Epithelial cell of proximal tubule (primary cell): ENCODE measurements at regions not wholly inside any gene's neighbourhood (a gene's known extent, or its start where the extent isn't known, plus 50 kb on each side); places are given as distances from the start of the nearest gene placed in this dataset.

Source experiments
- DNase-seq: peaks from one replicate; pipeline ENCODE4 v3.0.0-alpha.2; 2011; ENCODE audit warnings: low read depth
- H3K4me3 ChIP-seq: 2 replicates; pipeline ENCODE4 v1.5.1; 2011; ENCODE audit warnings: low read depth, mild to moderate bottlenecking, low read length
- CTCF ChIP-seq: conservative IDR thresholded peaks from 2 replicates; pipeline ENCODE4 v1.5.1; 2012; ENCODE audit warnings: low read depth, mild to moderate bottlenecking, low read length

GRCh38 chr11:131281316-131281715 lies 89.1 kb upstream of the NTM start:
- no peak overlapping the region for H3K4me3 ChIP-seq
- no peak for DNase-seq
- TF ChIP-seq CTCF = no peak

GRCh38 chr11:131284041-131284440 lies 86.4 kb upstream of the NTM start:
- DNase-seq = no peak
- H3K4me3 ChIP-seq = no peak overlapping the region
- no peak for TF ChIP-seq CTCF

DNA sequence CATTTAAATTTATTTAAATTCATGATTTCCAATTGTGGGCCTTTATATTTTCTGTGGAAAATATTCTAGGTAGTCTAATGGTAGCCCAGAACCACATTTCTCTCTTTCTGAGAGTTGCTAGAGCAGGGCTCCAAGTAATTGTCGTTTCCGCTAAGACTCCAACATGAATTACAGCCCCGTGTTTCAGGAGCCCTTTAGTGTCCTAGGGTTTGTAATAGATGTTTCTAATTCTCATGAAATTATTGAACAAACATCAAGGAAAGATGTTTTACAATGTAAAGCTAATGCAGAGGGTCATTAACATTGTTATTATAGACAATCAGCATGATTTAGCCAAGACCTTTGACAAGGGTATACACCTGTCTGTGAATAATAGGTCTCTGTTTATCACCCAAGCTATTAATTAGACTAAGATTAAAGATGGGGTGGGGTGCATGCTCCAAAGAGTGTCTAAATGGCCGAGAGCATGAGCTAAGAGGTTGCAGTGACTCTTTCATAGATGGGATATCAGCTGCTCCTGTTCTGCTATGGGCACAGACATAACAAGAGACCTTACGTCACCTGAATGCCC lies 81.8 kb upstream of the NTM start:
- H3K4me3 ChIP-seq = no peak overlapping the region
- DNase-seq = no peak
- TF ChIP-seq CTCF = no peak

- no peak for TF ChIP-seq CTCF
- no peak for DNase-seq
- H3K4me3 ChIP-seq = no peak overlapping the region
Measured at GRCh38 chr11:131290185-131290584, 80.2 kb upstream of the NTM start.

- no peak overlapping the region for H3K4me3 ChIP-seq
- DNase-seq = no peak
- no peak for TF ChIP-seq CTCF
Measured at GRCh38 chr11:131295986-131296385, 74.4 kb upstream of the NTM start.

GRCh38 chr11:131297441-131297840 lies 73.0 kb upstream of the NTM start:
- TF ChIP-seq CTCF = no peak
- H3K4me3 ChIP-seq = no peak overlapping the region
- DNase-seq = no peak

DNA sequence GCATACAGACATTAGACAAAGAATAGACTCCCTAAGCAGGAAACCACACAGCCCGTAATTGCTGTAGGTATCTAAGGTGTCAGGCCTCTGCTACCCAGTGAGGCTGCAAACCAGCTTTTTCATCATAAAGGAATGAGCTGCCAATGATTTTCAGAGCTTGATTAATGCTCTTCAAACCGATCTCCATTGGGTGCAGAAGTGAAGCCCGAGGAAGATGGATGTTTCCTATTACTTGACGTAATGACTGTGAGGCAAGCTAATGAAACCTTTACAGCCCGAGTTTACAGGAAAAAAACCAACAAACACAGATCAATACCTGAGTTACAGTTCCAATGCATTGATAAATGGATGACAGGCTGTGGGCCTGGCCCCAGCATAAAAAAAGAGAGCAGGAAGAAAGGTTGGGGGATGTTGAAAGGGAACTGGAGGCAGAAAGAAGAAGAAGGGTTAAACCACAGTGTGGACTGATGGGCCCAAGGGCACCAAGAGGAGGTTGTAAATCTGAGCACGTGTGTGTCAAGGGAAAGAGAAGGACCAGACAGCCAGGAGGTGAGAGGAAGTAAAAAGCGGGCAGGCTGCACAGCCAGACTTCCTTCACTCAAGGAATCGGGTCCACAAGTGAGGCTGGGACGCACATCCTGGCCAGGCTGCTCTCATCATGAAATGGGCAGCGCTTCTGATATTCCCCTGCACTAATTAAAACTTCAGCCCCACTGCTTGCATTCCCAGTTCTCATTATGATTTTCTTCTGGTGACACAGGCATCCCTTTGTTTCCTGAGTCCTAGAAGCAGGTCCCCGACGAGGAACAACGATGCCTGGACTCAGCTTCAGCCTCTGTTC lies 70.6 kb upstream of the NTM start:
- TF ChIP-seq CTCF = no peak
- DNase-seq = no peak
- no peak overlapping the region for H3K4me3 ChIP-seq
